Breast epithelium (tissue), 4 donors: ENCODE measurements at regions not wholly inside any gene's neighbourhood (a gene's known extent, or its start where the extent isn't known, plus 50 kb on each side); places are given as distances from the start of the nearest gene placed in this dataset.

Experiments used
- DNase-seq, 2 donors: peaks; one replicate each; pipeline ENCODE4 v3.0.0-alpha.2; 2019; ENCODE audit warnings: low spot score in 2 of 2
- H3K27ac ChIP-seq, 2 donors: fragments of 200-600 bp; sonication (generic) in 1 of 2; one replicate each; pipeline ENCODE4 v1.5.1; 2016 to 2019; ENCODE audit warnings: mild to moderate bottlenecking in 1 of 2
- H3K27me3 ChIP-seq, 2 donors: fragments of 200-600 bp; sonication (generic) in 1 of 2; one replicate each; pipeline versions ENCODE4 v1.5.1 to v1.6.0; 2017 to 2019; ENCODE audit warnings: control low read depth in 1 of 2, mild to moderate bottlenecking in 1 of 2
- H3K36me3 ChIP-seq: fragments of 200-600 bp; one replicate; pipeline ENCODE4 v1.5.1; 2019
- H3K4me1 ChIP-seq, 2 donors: fragments of 200-600 bp; sonication (generic); one replicate each; pipeline ENCODE4 v1.5.1; 2016 to 2019; ENCODE audit warnings: control low read depth in 1 of 2
- H3K4me3 ChIP-seq, 3 donors: fragments of 200-600 bp; sonication (generic); 1 replicate in 2 of 3; 2 replicates in 1 of 3; pipeline ENCODE4 v1.5.1; 2016 to 2019; ENCODE audit warnings: mild to moderate bottlenecking in 3 of 3, moderate library complexity in 2 of 3
- H3K9me3 ChIP-seq, 2 donors: fragments of 200-600 bp; sonication (generic) in 1 of 2; one replicate each; pipeline ENCODE4 v1.5.1; 2016 to 2019; ENCODE audit warnings: control low read depth in 1 of 2
- POLR2A ChIP-seq: fragments of 450-650 bp; IDR thresholded peaks from one replicate; pipeline ENCODE4 v1.6.1; 2016; ENCODE audit warnings: antibody characterized with exemption, mild to moderate bottlenecking, moderate library complexity
- POLR2AphosphoS5 ChIP-seq, 3 donors: sonication (generic); formaldehyde crosslinking; IDR thresholded peaks; one replicate each; pipeline ENCODE4 v1.6.1; 2017; ENCODE audit warnings: antibody characterized with exemption in 3 of 3
- intact Hi-C: fragments of 100-400 bp; cut with DNase I; formaldehyde crosslinking; loops from one replicate; pipeline ENCODE4 v1.15.1; 2023; ENCODE audit warnings: low total_unique reads
- TF ChIP-seq, protein P1 (sequence below), 3 donors: fragments of 450-650 bp; IDR thresholded peaks; one replicate each; pipeline ENCODE4 v1.5.1; 2016 to 2017; ENCODE audit warnings: antibody characterized with exemption in 3 of 3, mild to moderate bottlenecking in 3 of 3, moderate library complexity in 3 of 3

- H3K4me1 ChIP-seq = no peaks in the 10 kb centered on the region
- TF ChIP-seq POLR2AphosphoS5 (IDR thresholded peaks at IDR 0.05) = no peak
- TF ChIP-seq POLR2A = no peak
- TF ChIP-seq, protein P1, sequence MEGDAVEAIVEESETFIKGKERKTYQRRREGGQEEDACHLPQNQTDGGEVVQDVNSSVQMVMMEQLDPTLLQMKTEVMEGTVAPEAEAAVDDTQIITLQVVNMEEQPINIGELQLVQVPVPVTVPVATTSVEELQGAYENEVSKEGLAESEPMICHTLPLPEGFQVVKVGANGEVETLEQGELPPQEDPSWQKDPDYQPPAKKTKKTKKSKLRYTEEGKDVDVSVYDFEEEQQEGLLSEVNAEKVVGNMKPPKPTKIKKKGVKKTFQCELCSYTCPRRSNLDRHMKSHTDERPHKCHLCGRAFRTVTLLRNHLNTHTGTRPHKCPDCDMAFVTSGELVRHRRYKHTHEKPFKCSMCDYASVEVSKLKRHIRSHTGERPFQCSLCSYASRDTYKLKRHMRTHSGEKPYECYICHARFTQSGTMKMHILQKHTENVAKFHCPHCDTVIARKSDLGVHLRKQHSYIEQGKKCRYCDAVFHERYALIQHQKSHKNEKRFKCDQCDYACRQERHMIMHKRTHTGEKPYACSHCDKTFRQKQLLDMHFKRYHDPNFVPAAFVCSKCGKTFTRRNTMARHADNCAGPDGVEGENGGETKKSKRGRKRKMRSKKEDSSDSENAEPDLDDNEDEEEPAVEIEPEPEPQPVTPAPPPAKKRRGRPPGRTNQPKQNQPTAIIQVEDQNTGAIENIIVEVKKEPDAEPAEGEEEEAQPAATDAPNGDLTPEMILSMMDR (IDR thresholded peaks at IDR 0.05) = no peak
- H3K4me3 ChIP-seq = no peak overlapping the region
- intact Hi-C loops = no loop called here
- H3K27ac ChIP-seq = no peak overlapping the region
- no peak for DNase-seq
- no peaks in the 10 kb centered on the region for H3K27me3 ChIP-seq
- H3K9me3 ChIP-seq = no peaks in the 10 kb centered on the region
- H3K36me3 ChIP-seq = no peaks in the 10 kb centered on the region
Measured at GRCh38 chr13:79149210-79149609, 256.8 kb downstream of the RBM26 start.

DNA sequence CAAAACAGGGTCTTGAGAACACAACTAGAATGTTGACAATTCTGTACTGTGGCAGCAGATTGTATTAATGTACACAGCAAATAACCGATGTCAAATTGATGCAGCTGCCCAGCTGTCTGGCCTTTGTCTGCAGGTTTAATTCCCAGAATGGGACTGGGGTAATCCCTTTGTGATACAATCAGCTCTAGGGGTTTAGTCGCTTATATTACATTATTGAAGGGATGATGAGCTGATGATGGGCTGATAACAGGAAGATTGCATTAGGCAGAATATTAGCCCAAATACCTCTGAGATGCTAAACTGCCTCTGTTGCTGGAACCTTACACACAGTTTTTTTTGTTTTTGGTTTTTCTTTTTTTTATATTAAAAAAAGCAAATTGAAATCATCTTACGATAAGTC lies 265.0 kb downstream of the RBM26 start:
- DNase-seq = no peak
- H3K27ac ChIP-seq = no peak overlapping the region
- intact Hi-C loops = no loop called here
- H3K4me3 ChIP-seq = no peak overlapping the region
- H3K9me3 ChIP-seq = no peaks in the 10 kb centered on the region
- H3K36me3 ChIP-seq = no peaks in the 10 kb centered on the region
- no peaks in the 10 kb centered on the region for H3K27me3 ChIP-seq
- TF ChIP-seq POLR2AphosphoS5 (IDR thresholded peaks at IDR 0.05) (no peak), POLR2A (no peak)
- TF ChIP-seq, protein P1 (IDR thresholded peaks at IDR 0.05) = no peak
- H3K4me1 ChIP-seq = no peaks in the 10 kb centered on the region

- H3K4me3 ChIP-seq = no peak overlapping the region
- no peaks in the 10 kb centered on the region for H3K36me3 ChIP-seq
- no peaks in the 10 kb centered on the region for H3K27me3 ChIP-seq
- no peaks in the 10 kb centered on the region for H3K4me1 ChIP-seq
- H3K27ac ChIP-seq = no peak overlapping the region
- no peaks in the 10 kb centered on the region for H3K9me3 ChIP-seq
- intact Hi-C loops = no loop called here
- TF ChIP-seq POLR2A (no peak), POLR2AphosphoS5 (IDR thresholded peaks at IDR 0.05) (no peak)
- TF ChIP-seq, protein P1 (IDR thresholded peaks at IDR 0.05) = no peak
- DNase-seq = no peak
Measured at GRCh38 chr13:79128158-79128557, 277.9 kb downstream of the RBM26 start.

- intact Hi-C loops = no loop called here
- DNase-seq = no peak
- Histone ChIP-seq H3K27me3 (no peaks in the 10 kb centered on the region), H3K27ac (no peak overlapping the region), H3K36me3 (no peaks in the 10 kb centered on the region), H3K4me3 (no peak overlapping the region), H3K9me3 (no peaks in the 10 kb centered on the region), H3K4me1 (no peaks in the 10 kb centered on the region)
- no peak for TF ChIP-seq POLR2A
- TF ChIP-seq POLR2AphosphoS5 (IDR thresholded peaks at IDR 0.05) = no peak
- TF ChIP-seq, protein P1 (IDR thresholded peaks at IDR 0.05) = no peak
Measured at GRCh38 chr13:79126706-79127105, 279.3 kb downstream of the RBM26 start.

DNA sequence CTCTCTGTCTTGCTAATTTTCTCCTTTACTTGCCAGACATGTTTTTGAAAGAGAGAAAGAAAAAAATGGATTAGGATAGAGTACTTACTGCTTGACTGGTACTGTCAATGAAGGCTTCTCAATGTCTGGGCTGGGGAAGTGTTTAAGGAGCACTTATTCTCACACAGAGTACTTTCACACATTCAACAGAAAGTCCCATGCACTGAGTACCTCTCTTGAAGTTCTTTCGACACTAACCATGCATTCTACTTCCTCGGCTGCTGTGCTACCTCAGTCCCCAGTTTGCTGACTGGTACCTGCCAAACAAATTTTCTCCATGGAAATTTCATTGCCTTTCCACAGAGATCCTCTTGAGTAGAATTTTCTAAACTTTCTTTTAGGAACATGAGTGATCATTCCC lies 281.9 kb downstream of the RBM26 start:
- no peak overlapping the region for H3K4me3 ChIP-seq
- no peak for DNase-seq
- H3K4me1 ChIP-seq = no peaks in the 10 kb centered on the region
- TF ChIP-seq, protein P1 (IDR thresholded peaks at IDR 0.05) = no peak
- TF ChIP-seq POLR2AphosphoS5 (IDR thresholded peaks at IDR 0.05) (no peak), POLR2A (no peak)
- H3K27me3 ChIP-seq = no peaks in the 10 kb centered on the region
- H3K9me3 ChIP-seq = no peaks in the 10 kb centered on the region
- H3K27ac ChIP-seq = no peak overlapping the region
- intact Hi-C loops = no loop called here
- H3K36me3 ChIP-seq = no peaks in the 10 kb centered on the region
